ENCODE measurements at regions not wholly inside any gene's neighbourhood (a gene's known extent, or its start where the extent isn't known, plus 50 kb on each side); places are given as distances from the start of the nearest gene placed in this dataset.

- no peaks in the 10 kb centered on the region for H4K20me1 ChIP-seq (ENCODE audit: control insufficient read depth, insufficient read depth)
- no peaks in the 10 kb centered on the region for H3K27me3 ChIP-seq (replicated peaks in 1 of 2; ENCODE audit: control insufficient read depth in 2 of 2, insufficient read depth in 2 of 2, low read length in 1 of 2)
- intact Hi-C loops (cut with micrococcal nuclease; ENCODE audit: unreplicated experiment): no loop called here
- H3K9ac ChIP-seq (ENCODE audit: control insufficient read depth, insufficient read depth, low read length): no peak overlapping the region
- H3K36me3 ChIP-seq (ENCODE audit: control insufficient read depth in 2 of 2, insufficient read depth in 2 of 2, low read length in 1 of 2): no peaks in the 10 kb centered on the region
- RAD21 ChIA-PET (ENCODE audit: unreplicated experiment): no interaction called here
- no peak overlapping the region for H3K4me2 ChIP-seq (ENCODE audit: control insufficient read depth, insufficient read depth)
- POLR2A ChIA-PET: no interaction called here
- H3K9me3 ChIP-seq (replicated peaks; ENCODE audit: control insufficient read depth, insufficient read depth, low read length): no peaks in the 10 kb centered on the region
- no peak overlapping the region for H2AFZ ChIP-seq (ENCODE audit: control insufficient read depth, low read depth, low read length)
- no peak overlapping the region for H3K27ac ChIP-seq (ENCODE audit: control insufficient read depth, insufficient read depth)
- in situ Hi-C loops (cut with MboI): no loop called here
- no peaks in the 10 kb centered on the region for H3K79me2 ChIP-seq (ENCODE audit: control insufficient read depth, insufficient read depth, low read length)
- no peaks in the 10 kb centered on the region for H3K4me1 ChIP-seq (ENCODE audit: control insufficient read depth, insufficient read depth, low read length)
- WGBS (ENCODE audit: insufficient coverage, insufficient replicate concordance, low lambda C conversion rate, missing lambda C conversion rate): 25% methylated on average over 2 of the region's 2 CpGs
- CTCF ChIA-PET: no interaction called here
- H3K4me3 ChIP-seq: no peak overlapping the region
- ATAC-seq (no peak), DNase-seq (ENCODE audit: low read depth, low spot score) (no peak), FAIRE-seq (no peak)
- BruUV-seq (replicated peaks): no TSS peak
- SMC1A ChIA-PET (ENCODE audit: uncharacterized antibody, unreplicated experiment): no interaction called here
- no peak for TF ChIP-seq PAX8 (IDR thresholded peaks at IDR 0.05)
- TF ChIP-seq, protein P1, sequence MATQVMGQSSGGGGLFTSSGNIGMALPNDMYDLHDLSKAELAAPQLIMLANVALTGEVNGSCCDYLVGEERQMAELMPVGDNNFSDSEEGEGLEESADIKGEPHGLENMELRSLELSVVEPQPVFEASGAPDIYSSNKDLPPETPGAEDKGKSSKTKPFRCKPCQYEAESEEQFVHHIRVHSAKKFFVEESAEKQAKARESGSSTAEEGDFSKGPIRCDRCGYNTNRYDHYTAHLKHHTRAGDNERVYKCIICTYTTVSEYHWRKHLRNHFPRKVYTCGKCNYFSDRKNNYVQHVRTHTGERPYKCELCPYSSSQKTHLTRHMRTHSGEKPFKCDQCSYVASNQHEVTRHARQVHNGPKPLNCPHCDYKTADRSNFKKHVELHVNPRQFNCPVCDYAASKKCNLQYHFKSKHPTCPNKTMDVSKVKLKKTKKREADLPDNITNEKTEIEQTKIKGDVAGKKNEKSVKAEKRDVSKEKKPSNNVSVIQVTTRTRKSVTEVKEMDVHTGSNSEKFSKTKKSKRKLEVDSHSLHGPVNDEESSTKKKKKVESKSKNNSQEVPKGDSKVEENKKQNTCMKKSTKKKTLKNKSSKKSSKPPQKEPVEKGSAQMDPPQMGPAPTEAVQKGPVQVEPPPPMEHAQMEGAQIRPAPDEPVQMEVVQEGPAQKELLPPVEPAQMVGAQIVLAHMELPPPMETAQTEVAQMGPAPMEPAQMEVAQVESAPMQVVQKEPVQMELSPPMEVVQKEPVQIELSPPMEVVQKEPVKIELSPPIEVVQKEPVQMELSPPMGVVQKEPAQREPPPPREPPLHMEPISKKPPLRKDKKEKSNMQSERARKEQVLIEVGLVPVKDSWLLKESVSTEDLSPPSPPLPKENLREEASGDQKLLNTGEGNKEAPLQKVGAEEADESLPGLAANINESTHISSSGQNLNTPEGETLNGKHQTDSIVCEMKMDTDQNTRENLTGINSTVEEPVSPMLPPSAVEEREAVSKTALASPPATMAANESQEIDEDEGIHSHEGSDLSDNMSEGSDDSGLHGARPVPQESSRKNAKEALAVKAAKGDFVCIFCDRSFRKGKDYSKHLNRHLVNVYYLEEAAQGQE (IDR thresholded peaks at IDR 0.05; ENCODE audit: low read depth, low read length): no peak
- no peak for TF ChIP-seq GABPA (IDR thresholded peaks at IDR 0.05; ENCODE audit: low read depth)
- TF ChIP-seq SUPT20H (IDR thresholded peaks at IDR 0.05; ENCODE audit: borderline replicate concordance, control insufficient read depth, low read depth, low read length): no peak
- no peak for TF ChIP-seq PRDM15 (CRISPR knock-in tag; IDR thresholded peaks at IDR 0.05)
- TF ChIP-seq NFXL1 (IDR thresholded peaks at IDR 0.05; ENCODE audit: borderline replicate concordance): no peak
- no peak for TF ChIP-seq POLR2AphosphoS2 (IDR thresholded peaks at IDR 0.05; ENCODE audit: low read depth, low read length)
- no peak for TF ChIP-seq YY1 (IDR thresholded peaks at IDR 0.05; ENCODE audit: low read depth, low read length)
- TF ChIP-seq POLR2AphosphoS5 (IDR thresholded peaks at IDR 0.05; ENCODE audit: low read length): no peak
- no peak for TF ChIP-seq FOXM1 (IDR thresholded peaks at IDR 0.05; ENCODE audit: low read depth, low read length)
- no peak for TF ChIP-seq IRF5 (IDR thresholded peaks at IDR 0.05; ENCODE audit: borderline replicate concordance)
- no peak for TF ChIP-seq ASH2L (IDR thresholded peaks at IDR 0.05; ENCODE audit: borderline replicate concordance, low read depth)
- no peak for TF ChIP-seq NFYA (IDR thresholded peaks at IDR 0.05; ENCODE audit: borderline replicate concordance, low read depth, low read length)
- no peak for TF ChIP-seq EZH2 (IDR thresholded peaks at IDR 0.05; ENCODE audit: borderline replicate concordance, control insufficient read depth, low read depth, low read length)
- no peak for TF ChIP-seq MTA2 (IDR thresholded peaks at IDR 0.05; ENCODE audit: low read depth)
- TF ChIP-seq GATAD2B (conservative IDR thresholded peaks at IDR 0.05; ENCODE audit: low read depth): no peak
- TF ChIP-seq SMARCA5 (IDR thresholded peaks at IDR 0.05): no peak
These were observed 50.7 kb upstream of the KLF7 start for GRCh38 chr2:207216457-207216856.

All from GM12878 (cell line).